ENCODE measurements at regions not wholly inside any gene's neighbourhood (a gene's known extent, or its start where the extent isn't known, plus 50 kb on each side); places are given as distances from the start of the nearest gene placed in this dataset.
"Not testable (repeated sequence)": the region's sequence is repeated elsewhere in the genome, so short reads cannot be mapped to it uniquely, and the experiment has no call there.

- no peaks in the 10 kb centered on the region for H3K9me3 ChIP-seq
- H3K36me3 ChIP-seq: no peaks in the 10 kb centered on the region
- no peak for DNase-seq
- no peaks in the 10 kb centered on the region for H3K4me1 ChIP-seq
- TF ChIP-seq CTCF (IDR thresholded peaks at IDR 0.05) (no peak), POLR2A (IDR thresholded peaks at IDR 0.05) (no peak)
- intact Hi-C loops (cut with DNase I): no loop called here
- H3K27ac ChIP-seq: no peak overlapping the region
- WGBS, 2 donors: 90 to 92% methylated on average over 4 of the region's 4 CpGs
- H3K4me3 ChIP-seq (replicated peaks in 1 of 3): no peak overlapping the region
- H3K27me3 ChIP-seq: no peaks in the 10 kb centered on the region
Observed at GRCh38 chr2:41032715-41033114, 580.8 kb upstream of the SLC8A1 start.

GRCh38 chr2:41033127-41033526, 581.2 kb upstream of the SLC8A1 start:
- Histone ChIP-seq H3K9me3 (no peaks in the 10 kb centered on the region), H3K36me3 (no peaks in the 10 kb centered on the region), H3K4me1 (no peaks in the 10 kb centered on the region), H3K27me3 (no peaks in the 10 kb centered on the region), H3K27ac (no peak overlapping the region), H3K4me3 (replicated peaks in 1 of 3) (no peak overlapping the region)
- DNase-seq: no peak
- intact Hi-C loops (cut with DNase I): no loop called here
- 78 to 86% methylated on average over 6 of the region's 6 CpGs for WGBS, 2 donors
- TF ChIP-seq CTCF (IDR thresholded peaks at IDR 0.05) (no peak), POLR2A (IDR thresholded peaks at IDR 0.05) (no peak)

- DNase-seq: no peak
- Histone ChIP-seq H3K4me3 (replicated peaks in 1 of 3) (no peak overlapping the region), H3K4me1 (no peaks in the 10 kb centered on the region), H3K27ac (no peak overlapping the region), H3K27me3 (no peaks in the 10 kb centered on the region), H3K9me3 (no peaks in the 10 kb centered on the region), H3K36me3 (no peaks in the 10 kb centered on the region)
- intact Hi-C loops (cut with DNase I): no loop called here
- no peak for TF ChIP-seq CTCF (IDR thresholded peaks at IDR 0.05)
- TF ChIP-seq POLR2A (IDR thresholded peaks at IDR 0.05): no peak
Observed at GRCh38 chr2:41038408-41038807, 586.5 kb upstream of the SLC8A1 start.

- H3K27me3 ChIP-seq; H3K9me3 ChIP-seq; H3K4me1 ChIP-seq; H3K36me3 ChIP-seq; intact Hi-C loops (cut with DNase I); H3K4me3 ChIP-seq (replicated peaks in 1 of 3); H3K27ac ChIP-seq; DNase-seq: not testable (repeated sequence)
- WGBS, 2 donors: 85 to 87% methylated on average over 10 of the region's 10 CpGs
Observed at GRCh38 chr2:41039750-41040149, 587.9 kb upstream of the SLC8A1 start.

GRCh38 chr2:41040782-41041520, 589.1 kb upstream of the SLC8A1 start:
- 83 to 84% methylated on average over 6 of the region's 6 CpGs for WGBS, 2 donors
- Histone ChIP-seq H3K36me3 (no peaks in the 10 kb centered on the region), H3K27ac (no peak overlapping the region), H3K27me3 (no peaks in the 10 kb centered on the region), H3K4me1 (no peaks in the 10 kb centered on the region), H3K9me3 (no peaks in the 10 kb centered on the region), H3K4me3 (replicated peaks in 1 of 3) (no peak overlapping the region)
- no peak for DNase-seq
- intact Hi-C loops (cut with DNase I): no loop called here
- TF ChIP-seq CTCF (IDR thresholded peaks at IDR 0.05) (no peak), POLR2A (IDR thresholded peaks at IDR 0.05) (no peak)

- intact Hi-C loops (cut with DNase I): no loop called here
- Histone ChIP-seq H3K9me3 (no peaks in the 10 kb centered on the region), H3K27me3 (no peaks in the 10 kb centered on the region), H3K36me3 (no peaks in the 10 kb centered on the region), H3K27ac (no peak overlapping the region), H3K4me3 (replicated peaks in 1 of 3) (no peak overlapping the region), H3K4me1 (no peaks in the 10 kb centered on the region)
- TF ChIP-seq POLR2A (IDR thresholded peaks at IDR 0.05) (no peak), CTCF (IDR thresholded peaks at IDR 0.05) (no peak)
- no peak for DNase-seq
Observed at GRCh38 chr2:41042343-41042742, 590.5 kb upstream of the SLC8A1 start.

Measured in thyroid gland (tissue), 4 donors.